ENCODE measurements at regions not wholly inside any gene's neighbourhood (a gene's known extent, or its start where the extent isn't known, plus 50 kb on each side); places are given as distances from the start of the nearest gene placed in this dataset.

DNA sequence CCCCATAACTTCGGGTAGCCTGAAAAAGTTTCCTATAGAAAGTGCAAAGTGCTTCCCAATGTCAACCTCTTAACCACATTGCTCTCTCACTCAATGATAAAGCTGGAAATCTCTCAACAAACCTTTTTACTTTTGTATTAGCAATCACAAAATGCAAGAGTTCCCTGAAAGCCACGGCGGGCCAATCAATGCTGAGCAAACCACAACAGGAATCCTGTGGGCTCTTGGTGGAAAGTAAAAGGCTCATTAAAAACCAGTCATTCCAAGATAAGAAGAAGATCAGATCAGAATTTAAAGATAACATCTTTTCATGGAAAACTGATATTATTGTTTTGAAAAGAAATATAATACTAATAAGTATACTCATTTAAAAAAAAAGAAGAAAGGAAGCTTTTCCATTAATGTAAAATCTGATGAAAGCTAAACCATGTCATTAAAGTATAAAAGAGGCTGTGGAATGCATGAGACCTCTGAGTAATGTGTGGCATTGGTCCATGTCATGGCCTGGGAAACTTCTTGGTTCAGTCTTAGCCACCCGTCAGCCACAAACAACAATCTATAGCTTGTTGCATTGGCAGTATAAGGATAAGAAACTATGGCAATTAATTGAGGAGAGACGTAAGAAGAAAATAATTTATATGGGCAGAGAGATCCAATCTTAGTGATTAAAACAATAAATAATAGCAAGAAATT lies 1066.1 kb upstream of the SORCS1 start:
- Histone ChIP-seq H3K9me3 (no peaks in the 10 kb centered on the region), H3K27ac (no peak overlapping the region), H3K27me3 (no peaks in the 10 kb centered on the region), H3K4me1 (ENCODE audit: control insufficient read depth in 1 of 2, insufficient read depth in 1 of 2, low read depth in 1 of 2, low read length in 1 of 2) (no peaks in the 10 kb centered on the region), H3K36me3 (no peaks in the 10 kb centered on the region), H3K4me3 (ENCODE audit: low read depth in 1 of 2, low read length in 1 of 2) (no peak overlapping the region)
- TF ChIP-seq, protein P1, sequence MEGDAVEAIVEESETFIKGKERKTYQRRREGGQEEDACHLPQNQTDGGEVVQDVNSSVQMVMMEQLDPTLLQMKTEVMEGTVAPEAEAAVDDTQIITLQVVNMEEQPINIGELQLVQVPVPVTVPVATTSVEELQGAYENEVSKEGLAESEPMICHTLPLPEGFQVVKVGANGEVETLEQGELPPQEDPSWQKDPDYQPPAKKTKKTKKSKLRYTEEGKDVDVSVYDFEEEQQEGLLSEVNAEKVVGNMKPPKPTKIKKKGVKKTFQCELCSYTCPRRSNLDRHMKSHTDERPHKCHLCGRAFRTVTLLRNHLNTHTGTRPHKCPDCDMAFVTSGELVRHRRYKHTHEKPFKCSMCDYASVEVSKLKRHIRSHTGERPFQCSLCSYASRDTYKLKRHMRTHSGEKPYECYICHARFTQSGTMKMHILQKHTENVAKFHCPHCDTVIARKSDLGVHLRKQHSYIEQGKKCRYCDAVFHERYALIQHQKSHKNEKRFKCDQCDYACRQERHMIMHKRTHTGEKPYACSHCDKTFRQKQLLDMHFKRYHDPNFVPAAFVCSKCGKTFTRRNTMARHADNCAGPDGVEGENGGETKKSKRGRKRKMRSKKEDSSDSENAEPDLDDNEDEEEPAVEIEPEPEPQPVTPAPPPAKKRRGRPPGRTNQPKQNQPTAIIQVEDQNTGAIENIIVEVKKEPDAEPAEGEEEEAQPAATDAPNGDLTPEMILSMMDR (IDR thresholded peaks at IDR 0.05): no peak

DNA sequence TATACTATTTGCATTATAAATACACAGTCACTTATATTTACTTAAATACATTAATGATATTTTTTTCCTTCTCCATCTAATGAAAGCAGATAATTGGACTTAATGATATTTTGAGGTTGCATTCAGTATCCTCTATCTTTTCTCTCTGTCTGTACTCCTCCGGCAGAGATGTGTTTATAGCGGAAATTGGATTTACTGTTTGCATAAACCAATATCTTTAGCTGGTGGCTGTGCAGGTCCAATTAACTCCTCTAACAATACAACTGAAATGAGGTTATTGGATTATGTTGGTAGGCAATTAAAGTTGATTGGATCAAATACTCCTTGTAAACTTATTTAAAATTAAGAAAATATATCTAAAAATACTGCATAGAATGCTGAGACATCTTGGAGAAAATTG lies 1044.2 kb upstream of the SORCS1 start:
- Histone ChIP-seq H3K27ac (no peak overlapping the region), H3K9me3 (no peaks in the 10 kb centered on the region), H3K4me1 (ENCODE audit: control insufficient read depth in 1 of 2, insufficient read depth in 1 of 2, low read depth in 1 of 2, low read length in 1 of 2) (no peaks in the 10 kb centered on the region), H3K27me3 (no peaks in the 10 kb centered on the region), H3K4me3 (ENCODE audit: low read depth in 1 of 2, low read length in 1 of 2) (no peak overlapping the region), H3K36me3 (no peaks in the 10 kb centered on the region)
- TF ChIP-seq, protein P1 (IDR thresholded peaks at IDR 0.05): no peak

DNA sequence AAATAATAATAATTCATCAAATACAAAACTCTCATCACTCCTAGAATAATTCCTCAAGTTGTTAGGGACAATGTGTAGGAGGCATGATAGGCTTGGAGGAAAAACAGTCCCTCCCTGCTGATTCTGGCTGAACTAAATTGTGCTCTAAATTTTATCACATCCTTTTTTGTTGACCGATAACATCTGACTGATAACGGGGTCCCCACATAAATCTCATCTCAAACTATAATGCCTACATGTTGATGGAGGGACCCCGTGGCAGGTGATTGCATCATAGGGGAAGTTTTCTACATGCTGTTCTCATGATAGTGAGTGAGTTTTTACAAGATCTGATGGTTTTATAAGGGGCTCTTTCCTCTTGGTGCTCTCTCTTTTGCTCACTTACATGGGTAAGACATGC lies 1043.5 kb upstream of the SORCS1 start:
- no peaks in the 10 kb centered on the region for H3K36me3 ChIP-seq
- no peaks in the 10 kb centered on the region for H3K4me1 ChIP-seq (ENCODE audit: control insufficient read depth in 1 of 2, insufficient read depth in 1 of 2, low read depth in 1 of 2, low read length in 1 of 2)
- no peaks in the 10 kb centered on the region for H3K27me3 ChIP-seq
- H3K4me3 ChIP-seq (ENCODE audit: low read depth in 1 of 2, low read length in 1 of 2): no peak overlapping the region
- TF ChIP-seq, protein P1 (IDR thresholded peaks at IDR 0.05): no peak
- no peak overlapping the region for H3K27ac ChIP-seq
- H3K9me3 ChIP-seq: no peaks in the 10 kb centered on the region

DNA sequence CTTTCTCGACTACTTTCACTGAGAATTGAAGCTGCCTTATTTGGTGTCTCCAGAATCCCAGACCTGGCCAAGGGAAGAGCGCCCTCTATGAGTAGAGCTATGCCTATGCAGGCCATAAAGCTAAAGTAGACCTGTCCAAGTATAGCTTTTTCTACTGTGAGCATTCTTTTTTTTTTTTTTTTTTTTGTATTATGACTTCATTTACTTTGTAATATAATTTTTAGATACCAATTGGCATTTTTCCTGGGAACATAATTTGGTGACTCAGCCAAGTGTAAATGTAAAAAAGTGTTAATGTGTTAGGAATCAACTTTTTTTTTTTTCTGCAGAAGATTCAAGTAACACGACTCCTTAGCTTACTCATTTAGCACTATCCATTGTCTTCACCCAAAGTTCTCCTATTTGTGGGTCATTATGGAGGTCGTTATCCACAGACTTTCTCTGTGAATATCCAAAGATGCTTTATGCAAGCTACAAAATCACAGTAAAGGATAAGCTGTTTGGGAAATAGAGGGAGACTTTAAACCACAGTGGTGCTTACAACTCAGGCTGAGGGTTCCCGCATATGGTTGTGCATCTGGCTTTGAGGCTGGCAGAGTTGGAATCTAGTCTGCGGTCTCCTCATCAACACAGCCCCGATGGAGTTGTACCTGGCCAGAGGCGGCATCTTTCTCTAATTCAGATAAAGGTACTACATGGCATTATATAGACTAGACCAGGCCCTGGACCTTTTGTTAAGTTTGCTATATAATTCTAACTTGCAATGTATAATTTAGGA lies 1040.2 kb upstream of the SORCS1 start:
- Histone ChIP-seq H3K4me1 (ENCODE audit: control insufficient read depth in 1 of 2, insufficient read depth in 1 of 2, low read depth in 1 of 2, low read length in 1 of 2) (no peaks in the 10 kb centered on the region), H3K27me3 (no peaks in the 10 kb centered on the region), H3K36me3 (no peaks in the 10 kb centered on the region), H3K4me3 (ENCODE audit: low read depth in 1 of 2, low read length in 1 of 2) (no peak overlapping the region), H3K27ac (no peak overlapping the region), H3K9me3 (no peaks in the 10 kb centered on the region)
- TF ChIP-seq, protein P1 (IDR thresholded peaks at IDR 0.05): no peak

DNA sequence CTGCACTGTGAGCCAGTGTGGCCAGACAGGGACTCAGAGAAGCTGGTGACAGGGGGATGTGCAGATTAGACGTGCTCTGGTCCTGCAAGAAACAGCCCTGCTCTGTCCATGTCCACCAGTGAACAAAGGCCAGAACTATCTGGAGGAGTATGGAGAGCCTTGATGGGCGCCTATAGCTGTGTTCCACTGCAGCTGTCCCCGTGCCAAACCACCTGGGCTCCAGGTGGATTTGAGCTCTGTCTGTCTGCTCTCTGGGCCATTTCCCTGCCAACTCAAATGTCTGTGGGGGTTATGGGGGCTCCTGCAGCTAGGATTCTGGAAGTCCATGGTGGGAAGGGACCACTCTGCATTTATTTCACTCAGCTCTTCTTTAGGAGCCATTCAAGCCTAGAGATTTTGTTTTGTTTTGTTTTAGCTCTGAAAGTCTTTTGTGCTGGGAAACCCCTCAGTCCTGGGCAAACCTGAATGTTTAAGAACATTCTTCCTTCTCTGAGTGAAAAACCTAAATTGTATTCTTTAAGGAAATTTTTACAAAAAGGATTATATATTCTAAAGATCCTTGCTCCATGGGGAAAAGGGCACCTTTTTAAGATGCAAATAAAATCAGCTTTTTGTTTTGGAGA lies 1039.5 kb upstream of the SORCS1 start:
- TF ChIP-seq, protein P1 (IDR thresholded peaks at IDR 0.05): no peak
- H3K9me3 ChIP-seq: no peaks in the 10 kb centered on the region
- H3K4me3 ChIP-seq (ENCODE audit: low read depth in 1 of 2, low read length in 1 of 2): no peak overlapping the region
- no peaks in the 10 kb centered on the region for H3K27me3 ChIP-seq
- no peak overlapping the region for H3K27ac ChIP-seq
- no peaks in the 10 kb centered on the region for H3K36me3 ChIP-seq
- H3K4me1 ChIP-seq (ENCODE audit: control insufficient read depth in 1 of 2, insufficient read depth in 1 of 2, low read depth in 1 of 2, low read length in 1 of 2): no peaks in the 10 kb centered on the region
